ENCODE measurements at regions not wholly inside any gene's neighbourhood (a gene's known extent, or its start where the extent isn't known, plus 50 kb on each side); places are given as distances from the start of the nearest gene placed in this dataset.

DNA sequence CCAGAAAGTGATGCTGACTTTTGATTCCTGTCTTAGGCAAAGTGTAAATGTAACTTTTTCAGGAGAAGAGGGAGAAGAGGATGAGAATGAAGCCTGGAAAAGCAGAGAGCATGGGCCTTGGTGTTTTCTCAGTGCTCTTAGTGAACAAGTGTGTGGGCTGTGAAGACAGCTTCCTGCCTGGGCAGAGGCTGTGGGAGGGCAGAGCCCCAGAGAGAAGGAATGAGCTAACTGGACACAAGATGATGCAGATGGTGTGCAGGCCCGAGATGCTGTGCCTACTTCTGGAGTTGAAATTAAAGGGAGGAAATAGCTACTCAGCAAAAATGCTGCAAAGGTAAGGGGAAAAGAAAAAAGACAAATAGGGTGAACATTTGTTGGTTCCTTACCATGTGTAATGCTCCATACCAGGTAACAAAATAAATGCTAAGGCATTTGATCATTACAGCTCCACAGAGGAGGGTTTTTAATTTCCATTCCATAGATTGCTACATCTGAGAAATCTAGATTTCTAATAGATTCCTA is 87.0 kb upstream of the CEP162 start:
- no peak for TF ChIP-seq POLR2A (IDR thresholded peaks at IDR 0.05; ENCODE audit: low read depth, low read length)
- TF ChIP-seq POLR2AphosphoS5 (IDR thresholded peaks at IDR 0.05; ENCODE audit: low read depth, low read length) = no peak
- no peak for TF ChIP-seq TAF1 (IDR thresholded peaks at IDR 0.05; ENCODE audit: borderline replicate concordance, low read depth, low read length)
